HL-60/S4 treated with phorbol 12-myristate 13-acetate at 8.2 ng/mL for 4 days and 3 days (cell line): ENCODE measurements at regions not wholly inside any gene's neighbourhood (a gene's known extent, or its start where the extent isn't known, plus 50 kb on each side); places are given as distances from the start of the nearest gene placed in this dataset.

Experiments used
- in situ Hi-C: fragments of 300-500 bp; cut with MboI; formaldehyde crosslinking; loops from 2 replicates; pipeline ENCODE4 v1.15.0; 2022; ENCODE audit warnings: low sequenced_read_pairs

DNA sequence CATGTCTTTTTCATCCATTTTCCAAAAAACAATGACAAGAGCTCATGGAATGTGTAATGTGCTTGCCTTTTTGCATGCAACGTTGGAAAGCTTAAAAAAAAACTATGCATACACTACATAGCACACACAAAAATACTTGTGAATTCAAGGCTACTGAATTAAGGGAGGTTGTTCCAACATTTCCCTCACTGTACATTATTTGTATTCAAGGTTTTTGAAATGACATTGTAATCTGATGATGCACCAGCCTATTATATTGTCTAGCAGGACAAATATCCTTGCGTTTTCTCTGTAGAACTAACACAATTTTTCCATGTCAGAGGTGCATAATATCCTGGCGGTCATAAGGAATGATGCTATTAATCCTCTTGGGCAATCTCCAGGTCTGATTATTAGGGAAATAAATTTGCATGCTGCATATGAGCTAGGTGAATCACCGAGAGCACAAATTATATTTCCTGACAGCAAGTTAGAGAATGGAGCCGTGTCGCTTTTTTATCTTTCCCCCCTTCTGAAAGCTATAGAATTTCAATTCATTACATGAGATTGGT lies 836.9 kb upstream of the FANCL start:
- in situ Hi-C loops, result no loop called here

- in situ Hi-C loops, result no loop called here
These were observed 836.1 kb upstream of the FANCL start for GRCh38 chr2:59077026-59077725.

- in situ Hi-C loops, result no loop called here
These were observed 835.0 kb upstream of the FANCL start for GRCh38 chr2:59076079-59076619.

GRCh38 chr2:59074071-59074470 lies 832.9 kb upstream of the FANCL start:
- in situ Hi-C loops, result no loop called here

- in situ Hi-C loops, result no loop called here
These were observed 832.2 kb upstream of the FANCL start for GRCh38 chr2:59073286-59073685.

- in situ Hi-C loops, result no loop called here
These were observed 827.1 kb upstream of the FANCL start for GRCh38 chr2:59068255-59068654.

- in situ Hi-C loops, result no loop called here
These were observed 825.8 kb upstream of the FANCL start for GRCh38 chr2:59066787-59067399.

DNA sequence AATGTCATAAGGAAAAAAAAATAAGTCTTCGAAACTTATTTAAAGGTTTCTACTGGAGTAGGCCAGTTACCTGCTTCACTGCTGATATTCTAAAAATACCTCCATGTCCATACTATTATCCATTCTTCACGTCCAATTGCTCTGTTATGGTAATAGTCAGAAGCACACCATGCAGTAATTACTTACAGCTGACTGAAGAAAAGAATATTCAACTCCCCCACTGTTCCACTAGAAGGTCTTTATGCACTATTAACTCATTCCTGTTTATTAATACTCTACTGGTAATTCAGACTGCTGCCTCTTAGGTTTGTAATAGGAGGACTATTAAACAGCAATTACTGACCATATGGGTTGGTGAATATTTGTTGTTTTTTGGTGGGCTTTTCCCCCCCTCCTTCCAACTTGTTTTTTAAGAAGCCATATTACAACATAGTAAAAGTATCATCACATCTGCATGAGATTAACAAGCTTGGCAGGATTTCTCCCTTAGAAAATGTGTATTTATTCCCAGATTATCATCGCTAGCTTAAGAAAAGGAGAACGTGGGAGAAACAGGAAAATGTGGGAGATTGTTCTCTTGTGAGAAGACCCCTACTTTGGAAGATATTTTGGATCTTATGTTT lies 806.4 kb upstream of the FANCL start:
- in situ Hi-C loops, result loop anchor here (25.0 kb wide), 1 partner anchor 1515 kb away; the partner anchor contains the start of gene BCL11A

DNA sequence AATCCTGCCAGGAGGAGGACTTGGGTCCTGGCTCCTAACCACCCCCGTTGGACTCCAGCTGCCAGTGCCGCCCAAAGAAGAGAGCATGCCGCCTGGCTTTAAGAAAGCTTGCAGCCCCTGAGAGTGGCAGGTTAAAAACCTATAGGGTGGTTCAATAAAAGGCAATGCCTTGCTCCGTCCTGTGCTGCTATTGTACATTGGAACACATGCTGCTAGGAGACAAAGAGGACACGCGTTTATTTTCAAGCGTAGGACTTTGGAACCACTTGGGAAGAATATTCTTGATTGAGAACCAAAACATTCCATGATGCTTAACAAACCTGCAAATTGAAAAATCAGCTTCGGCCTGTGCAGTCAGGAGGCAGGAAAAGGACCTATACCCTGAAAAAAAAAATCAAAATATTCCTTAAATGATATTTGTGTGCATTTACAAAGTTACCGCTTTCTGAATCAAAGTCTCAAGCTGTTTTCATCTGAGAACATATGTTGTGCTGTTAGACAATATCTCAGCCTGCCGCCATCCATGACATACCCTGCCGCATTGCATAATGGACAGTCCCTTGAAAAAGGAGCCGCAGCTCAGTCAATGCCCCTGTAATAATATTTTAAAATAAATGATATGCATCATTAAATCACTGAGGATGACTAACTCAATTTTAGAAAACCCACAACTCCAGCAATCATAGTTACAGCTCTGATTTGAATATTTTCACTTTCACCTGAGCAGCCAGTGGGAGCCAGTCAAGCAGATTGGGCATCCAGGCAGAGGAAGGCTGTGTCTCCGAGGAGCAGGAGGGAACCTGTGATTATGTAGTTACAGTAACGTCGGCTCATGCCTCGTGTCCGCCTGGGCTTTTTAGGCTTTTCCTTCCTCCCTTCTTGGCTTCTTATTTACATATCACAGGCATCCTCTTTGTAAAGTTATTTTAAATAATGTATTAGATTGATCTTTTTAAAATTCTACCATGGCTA lies 805.6 kb upstream of the FANCL start:
- in situ Hi-C loops, result loop anchor here (25.0 kb wide), 1 partner anchor 1516 kb away; the partner anchor contains the start of gene BCL11A

DNA sequence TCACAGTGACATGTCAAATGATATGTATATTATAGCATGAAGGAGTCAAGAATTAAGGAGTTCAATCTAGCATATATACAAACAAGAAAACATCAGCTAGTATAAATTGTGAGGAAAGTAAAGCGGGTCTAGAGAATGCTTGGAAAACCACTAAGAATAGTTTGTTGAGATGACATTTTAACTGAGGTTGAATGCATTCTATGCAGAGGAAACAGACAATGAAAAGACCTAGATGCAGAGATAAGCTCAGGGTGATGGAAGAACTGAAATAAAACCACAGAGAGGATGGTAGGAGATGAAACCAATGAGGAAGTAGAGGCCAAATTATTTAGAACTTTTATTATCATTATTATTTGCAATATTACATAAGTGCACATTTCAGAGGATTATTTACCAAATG lies 803.6 kb upstream of the FANCL start:
- in situ Hi-C loops, result loop anchor here (25.0 kb wide), 1 partner anchor 1518 kb away; the partner anchor contains the start of gene BCL11A

DNA sequence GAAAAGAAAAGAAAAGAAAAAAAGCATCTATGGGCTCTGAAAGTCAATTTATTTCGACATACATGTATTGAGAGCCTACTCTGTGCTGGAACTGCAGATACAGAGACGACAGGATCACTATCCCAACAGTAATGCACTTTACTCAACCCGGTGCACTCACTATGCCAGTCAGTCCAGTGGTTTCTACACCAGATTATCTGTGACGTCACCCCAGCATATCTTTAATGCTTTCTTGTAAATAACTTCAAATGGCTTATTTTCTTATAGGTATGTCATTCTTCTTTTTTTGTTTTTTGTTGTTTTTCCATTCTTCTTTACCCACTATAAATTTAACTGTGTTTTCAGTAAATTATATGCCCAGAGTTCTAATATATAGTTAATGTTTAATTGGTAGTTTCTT lies 800.0 kb upstream of the FANCL start:
- in situ Hi-C loops, result loop anchor here (25.0 kb wide), 1 partner anchor 1521 kb away; the partner anchor contains the start of gene BCL11A

DNA sequence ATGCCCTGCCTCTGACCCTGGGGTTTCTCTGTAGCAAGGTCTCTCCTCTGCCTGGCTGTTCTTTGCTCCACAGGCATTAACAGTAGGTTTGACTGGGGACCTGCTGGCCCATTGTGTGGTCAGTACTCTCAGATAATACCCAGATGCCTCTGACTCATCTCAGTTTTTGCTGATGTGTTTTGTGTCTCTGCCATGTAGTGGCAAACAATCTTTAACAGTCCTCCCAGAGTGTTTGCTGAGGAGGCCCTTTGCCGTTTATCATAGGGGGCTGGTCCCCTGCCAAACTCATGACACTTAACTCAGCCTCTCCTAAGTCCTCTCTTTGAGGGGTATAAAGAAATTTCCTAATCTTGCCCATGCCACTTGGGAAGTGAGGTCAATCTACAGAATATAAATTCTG lies 793.7 kb upstream of the FANCL start:
- in situ Hi-C loops, result loop anchor here (25.0 kb wide), 1 partner anchor 1527 kb away; the partner anchor contains the start of gene BCL11A

DNA sequence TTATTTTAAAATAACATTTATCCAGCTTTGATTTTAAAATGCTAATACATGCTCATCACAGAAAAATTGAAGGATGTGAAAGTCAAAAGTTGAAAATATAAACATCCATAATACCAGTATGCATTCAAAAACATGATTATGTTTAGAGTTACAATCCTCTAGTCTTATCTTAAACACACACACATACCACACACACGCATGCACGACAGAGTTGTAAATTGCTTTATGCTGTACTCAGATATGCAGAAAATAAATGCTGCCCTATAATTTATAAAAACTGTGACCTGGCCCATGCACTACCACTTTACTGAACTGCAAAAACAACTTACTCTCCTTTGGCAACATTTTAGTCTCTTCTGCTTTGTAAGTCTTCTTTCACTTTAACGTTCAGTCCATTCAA lies 793.0 kb upstream of the FANCL start:
- in situ Hi-C loops, result loop anchor here (25.0 kb wide), 1 partner anchor 1528 kb away; the partner anchor contains the start of gene BCL11A

GRCh38 chr2:59033661-59034060 lies 792.5 kb upstream of the FANCL start:
- in situ Hi-C loops, result loop anchor here (25.0 kb wide), 1 partner anchor 1529 kb away; the partner anchor contains the start of gene BCL11A

DNA sequence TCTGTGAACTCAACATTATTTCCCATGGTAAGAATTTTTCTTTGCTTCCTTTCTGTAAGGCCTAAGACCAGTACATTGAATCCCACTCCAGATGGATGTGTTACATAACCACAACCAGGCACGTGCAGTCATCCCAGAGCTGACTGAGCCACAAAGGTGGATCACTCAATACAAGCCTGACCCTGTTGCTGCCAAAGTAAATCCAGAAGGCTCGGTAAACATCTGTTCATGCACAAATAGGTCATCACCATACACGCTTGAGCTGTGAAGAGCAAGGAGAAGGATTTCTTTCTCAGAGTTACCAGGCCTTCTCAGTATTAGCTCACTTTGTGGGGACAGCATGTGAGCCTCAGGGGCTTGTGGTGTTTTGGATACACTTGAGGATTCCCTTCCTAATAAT lies 791.4 kb upstream of the FANCL start:
- in situ Hi-C loops, result loop anchor here (25.0 kb wide), 1 partner anchor 1530 kb away; the partner anchor contains the start of gene BCL11A

DNA sequence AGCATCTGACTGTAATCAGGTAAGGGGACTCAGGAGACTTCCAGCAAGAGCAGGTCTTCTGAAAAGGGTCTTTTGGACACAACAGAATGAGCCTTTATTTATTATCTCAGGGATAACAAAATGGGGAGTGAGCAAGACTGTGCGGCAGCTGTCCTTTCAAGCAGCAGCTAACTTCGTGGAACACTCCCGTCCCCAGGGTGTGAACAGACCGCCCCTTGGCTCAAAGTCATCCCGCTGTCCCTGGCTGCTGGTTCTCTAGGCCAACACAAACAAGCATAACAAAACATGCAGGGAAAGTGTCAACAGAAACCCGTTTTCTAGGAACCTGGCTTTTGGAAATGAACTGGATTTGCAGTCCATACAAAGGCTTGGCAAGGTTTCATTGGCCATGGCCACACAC lies 787.9 kb upstream of the FANCL start:
- in situ Hi-C loops, result loop anchor here (25.0 kb wide), 1 partner anchor 1533 kb away; the partner anchor contains the start of gene BCL11A

- in situ Hi-C loops, result loop anchor here (25.0 kb wide), 1 partner anchor 1535 kb away; the partner anchor contains the start of gene BCL11A
These were observed 786.2 kb upstream of the FANCL start for GRCh38 chr2:59027320-59027719.

DNA sequence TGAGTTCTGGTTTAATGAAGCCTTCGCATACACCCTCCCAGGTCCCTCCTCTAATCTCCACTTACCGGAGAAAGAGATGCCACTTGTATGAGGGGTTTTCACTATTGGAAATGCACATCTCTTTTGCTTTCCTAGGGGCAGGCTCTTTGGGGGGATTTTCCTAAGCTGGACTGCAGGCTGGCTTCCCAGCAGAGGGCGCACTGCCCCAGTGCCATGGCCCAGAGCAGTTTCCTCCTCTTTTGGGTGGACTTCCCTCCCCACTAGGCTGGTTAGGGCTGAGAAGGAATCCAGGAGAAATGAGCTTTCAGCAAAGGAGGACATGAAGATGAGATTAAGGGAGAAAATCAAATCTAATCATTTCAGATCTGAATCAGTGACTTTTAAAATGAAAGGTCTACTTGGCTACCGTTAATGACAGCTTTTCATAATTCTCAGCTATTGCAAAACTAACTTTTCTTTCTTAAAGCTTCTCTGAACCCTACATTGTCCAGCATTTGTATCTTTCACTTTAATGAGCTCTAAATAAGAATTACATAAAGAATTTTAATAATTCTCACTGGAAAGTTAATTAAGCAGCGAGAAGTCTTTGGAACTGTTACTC lies 784.1 kb upstream of the FANCL start:
- in situ Hi-C loops, result loop anchor here (25.0 kb wide), 1 partner anchor 1537 kb away; the partner anchor contains the start of gene BCL11A

DNA sequence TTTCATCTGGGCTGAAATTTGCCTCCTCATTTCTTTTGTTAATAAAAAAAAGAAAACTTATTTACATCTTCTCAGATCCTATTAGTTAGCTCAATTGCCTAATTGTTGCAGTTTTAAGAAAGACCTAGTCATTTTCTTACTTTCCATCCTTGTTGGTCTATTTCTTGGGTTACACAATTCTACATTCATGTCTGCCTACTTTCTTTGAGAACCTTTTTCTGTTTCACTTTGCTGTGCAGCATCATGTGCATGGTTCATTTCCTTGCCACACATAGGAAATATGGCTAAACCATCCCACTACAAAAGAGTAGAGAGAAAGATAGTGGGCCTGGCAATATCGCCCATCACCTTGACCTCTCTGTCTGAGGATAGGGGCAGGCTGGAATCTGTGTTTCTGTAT lies 780.7 kb upstream of the FANCL start:
- in situ Hi-C loops, result no loop called here
